DND-41 (cell line): ENCODE measurements at regions not wholly inside any gene's neighbourhood (a gene's known extent, or its start where the extent isn't known, plus 50 kb on each side); places are given as distances from the start of the nearest gene placed in this dataset.

Experiments
- EZH2 ChIP-seq: IDR thresholded peaks from 3 replicates; pipeline ENCODE4 v1.6.1; 2012; ENCODE audit warnings: borderline replicate concordance, low read depth, mild to moderate bottlenecking, moderate library complexity, low read length, inconsistent platforms; ENCODE audit not compliant: severe bottlenecking
- TF ChIP-seq, protein P1 (sequence below): IDR thresholded peaks from 2 replicates; pipeline ENCODE4 v1.5.1; 2012; ENCODE audit warnings: borderline replicate concordance, low read length, moderate library complexity, mild to moderate bottlenecking; ENCODE audit not compliant: poor library complexity, severe bottlenecking; ENCODE audit errors: extremely low read depth

DNA sequence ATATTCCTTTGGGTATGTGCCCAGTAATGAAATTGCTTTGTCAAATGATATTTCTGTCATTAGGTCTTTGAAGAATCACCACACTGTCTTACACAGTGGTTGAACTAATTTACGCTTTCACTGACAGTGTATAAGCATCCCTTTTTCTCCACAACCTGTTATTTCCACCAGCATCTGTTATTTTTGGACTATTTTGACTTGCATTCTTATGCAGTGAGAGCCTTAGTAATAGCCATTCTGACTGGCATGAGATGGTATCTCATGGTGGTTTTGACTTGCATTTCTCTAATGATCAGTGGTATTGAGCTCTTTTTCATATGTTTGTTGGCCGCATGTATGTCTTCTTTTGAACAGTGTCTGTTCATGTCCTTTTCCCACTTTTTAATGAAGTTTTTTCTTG is 92.0 kb upstream of the SPATA13 start:
- TF ChIP-seq, protein P1, sequence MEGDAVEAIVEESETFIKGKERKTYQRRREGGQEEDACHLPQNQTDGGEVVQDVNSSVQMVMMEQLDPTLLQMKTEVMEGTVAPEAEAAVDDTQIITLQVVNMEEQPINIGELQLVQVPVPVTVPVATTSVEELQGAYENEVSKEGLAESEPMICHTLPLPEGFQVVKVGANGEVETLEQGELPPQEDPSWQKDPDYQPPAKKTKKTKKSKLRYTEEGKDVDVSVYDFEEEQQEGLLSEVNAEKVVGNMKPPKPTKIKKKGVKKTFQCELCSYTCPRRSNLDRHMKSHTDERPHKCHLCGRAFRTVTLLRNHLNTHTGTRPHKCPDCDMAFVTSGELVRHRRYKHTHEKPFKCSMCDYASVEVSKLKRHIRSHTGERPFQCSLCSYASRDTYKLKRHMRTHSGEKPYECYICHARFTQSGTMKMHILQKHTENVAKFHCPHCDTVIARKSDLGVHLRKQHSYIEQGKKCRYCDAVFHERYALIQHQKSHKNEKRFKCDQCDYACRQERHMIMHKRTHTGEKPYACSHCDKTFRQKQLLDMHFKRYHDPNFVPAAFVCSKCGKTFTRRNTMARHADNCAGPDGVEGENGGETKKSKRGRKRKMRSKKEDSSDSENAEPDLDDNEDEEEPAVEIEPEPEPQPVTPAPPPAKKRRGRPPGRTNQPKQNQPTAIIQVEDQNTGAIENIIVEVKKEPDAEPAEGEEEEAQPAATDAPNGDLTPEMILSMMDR: no peak
- TF ChIP-seq EZH2: no peak
